ENCODE measurements at regions not wholly inside any gene's neighbourhood (a gene's known extent, or its start where the extent isn't known, plus 50 kb on each side); places are given as distances from the start of the nearest gene placed in this dataset.

- no peak for DNase-seq (ENCODE audit: low read depth)
- H3K4me3 ChIP-seq (ENCODE audit: low read depth, low read length) = no peak overlapping the region
- TF ChIP-seq CTCF (IDR thresholded peaks at IDR 0.05; ENCODE audit: insufficient read depth, low read depth, low read length) = no peak
Observed at GRCh38 chr6:100217225-100218012, 223.4 kb upstream of the MCHR2 start.

- no peak for TF ChIP-seq CTCF (IDR thresholded peaks at IDR 0.05; ENCODE audit: insufficient read depth, low read depth, low read length)
- H3K4me3 ChIP-seq (ENCODE audit: low read depth, low read length) = no peak overlapping the region
- DNase-seq (ENCODE audit: low read depth) = no peak
Observed at GRCh38 chr6:100216760-100217159, 222.7 kb upstream of the MCHR2 start.

- DNase-seq (ENCODE audit: low read depth) = no peak
Observed at GRCh38 chr6:100212131-100212530, 218.1 kb upstream of the MCHR2 start.

GRCh38 chr6:100210137-100211117 lies 216.4 kb upstream of the MCHR2 start:
- no peak for TF ChIP-seq CTCF (IDR thresholded peaks at IDR 0.05; ENCODE audit: insufficient read depth, low read depth, low read length)
- no peak for DNase-seq (ENCODE audit: low read depth)
- H3K4me3 ChIP-seq (ENCODE audit: low read depth, low read length) = no peak overlapping the region

More at GRCh38 chr6:100212131-100212530, 218.1 kb upstream of the MCHR2 start:
- no peak for TF ChIP-seq CTCF (IDR thresholded peaks at IDR 0.05; ENCODE audit: insufficient read depth, low read depth, low read length)
- no peak overlapping the region for H3K4me3 ChIP-seq (ENCODE audit: low read depth, low read length)

DNA sequence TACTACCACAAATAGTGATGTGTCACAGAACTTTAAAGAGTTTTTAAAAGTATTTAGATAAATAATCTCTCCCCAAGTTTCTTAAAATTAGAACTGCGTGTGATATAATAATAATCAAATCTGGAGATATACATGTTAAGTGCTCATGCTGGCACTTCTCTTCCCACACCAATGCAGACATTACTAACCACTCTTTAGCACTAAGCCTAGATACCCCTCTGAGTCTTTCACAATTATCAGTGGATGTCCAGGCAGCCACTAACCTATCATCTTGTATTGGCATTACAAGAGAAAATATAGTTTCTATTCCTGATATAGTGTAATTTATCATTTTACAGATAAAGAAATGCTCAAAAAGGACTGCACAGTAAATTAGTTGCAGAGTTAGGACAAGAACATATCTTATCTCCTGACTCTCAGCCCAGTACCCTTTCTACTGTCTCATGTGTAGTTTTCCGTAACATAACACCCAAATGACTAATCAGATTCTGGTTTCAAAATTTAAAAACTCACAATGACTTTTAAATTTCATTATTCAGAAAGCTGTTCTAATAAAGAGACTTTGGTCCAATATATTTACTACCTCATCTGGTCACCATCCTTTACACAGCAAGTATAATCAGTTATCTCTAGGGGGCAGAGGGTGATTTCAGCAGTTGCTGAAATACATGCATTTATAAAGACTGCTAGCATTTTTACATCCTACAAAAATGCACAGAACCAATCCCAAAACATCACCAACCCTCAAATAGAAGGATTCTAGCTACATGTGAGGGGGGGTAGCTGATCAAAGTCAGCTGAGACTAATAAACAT lies 215.5 kb upstream of the MCHR2 start:
- H3K4me3 ChIP-seq (ENCODE audit: low read depth, low read length) = no peak overlapping the region
- DNase-seq (ENCODE audit: low read depth) = peak; percentile 11
- TF ChIP-seq CTCF (IDR thresholded peaks at IDR 0.05; ENCODE audit: insufficient read depth, low read depth, low read length) = no peak

GRCh38 chr6:100203400-100203799 lies 209.4 kb upstream of the MCHR2 start:
- peak; percentile 95 for DNase-seq (ENCODE audit: low read depth)
- no peak for TF ChIP-seq CTCF (IDR thresholded peaks at IDR 0.05; ENCODE audit: insufficient read depth, low read depth, low read length)
- H3K4me3 ChIP-seq (ENCODE audit: low read depth, low read length) = no peak overlapping the region
